ENCODE measurements at regions not wholly inside any gene's neighbourhood (a gene's known extent, or its start where the extent isn't known, plus 50 kb on each side); places are given as distances from the start of the nearest gene placed in this dataset.
"Not testable (repeated sequence)": the region's sequence is repeated elsewhere in the genome, so short reads cannot be mapped to it uniquely, and the experiment has no call there.

DNA sequence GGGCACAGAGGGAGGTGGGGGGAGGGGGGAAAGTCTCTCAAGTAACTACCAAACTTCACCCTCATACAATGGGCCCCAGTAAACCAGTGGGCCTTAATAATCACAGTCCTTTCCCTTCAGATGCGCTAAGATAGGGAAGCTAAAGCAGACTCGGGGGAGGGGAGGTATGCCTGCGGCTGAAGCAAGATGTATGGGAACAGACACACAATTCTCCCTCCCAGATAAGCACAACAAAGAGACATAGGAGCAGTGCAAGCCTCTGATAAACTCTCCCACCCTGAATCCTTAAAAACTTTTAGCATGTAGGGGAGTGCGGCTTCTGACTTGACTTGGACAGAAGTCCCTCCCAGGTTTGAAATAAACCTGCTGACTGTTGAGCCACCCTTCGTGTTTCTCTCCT lies 54.7 kb downstream of the PROP1 start:
- H3K9me3 Mint-ChIP-seq; H3K27ac Mint-ChIP-seq; H3K4me3 Mint-ChIP-seq; DNase-seq (ENCODE audit: low spot score in 2 of 2, unreplicated experiment in 2 of 2); H3K4me1 Mint-ChIP-seq; H3K36me3 Mint-ChIP-seq: not testable (repeated sequence)
- peaks cover 11% of the 10 kb centered on the region for H3K27me3 Mint-ChIP-seq (ENCODE audit: low read depth)

DNA sequence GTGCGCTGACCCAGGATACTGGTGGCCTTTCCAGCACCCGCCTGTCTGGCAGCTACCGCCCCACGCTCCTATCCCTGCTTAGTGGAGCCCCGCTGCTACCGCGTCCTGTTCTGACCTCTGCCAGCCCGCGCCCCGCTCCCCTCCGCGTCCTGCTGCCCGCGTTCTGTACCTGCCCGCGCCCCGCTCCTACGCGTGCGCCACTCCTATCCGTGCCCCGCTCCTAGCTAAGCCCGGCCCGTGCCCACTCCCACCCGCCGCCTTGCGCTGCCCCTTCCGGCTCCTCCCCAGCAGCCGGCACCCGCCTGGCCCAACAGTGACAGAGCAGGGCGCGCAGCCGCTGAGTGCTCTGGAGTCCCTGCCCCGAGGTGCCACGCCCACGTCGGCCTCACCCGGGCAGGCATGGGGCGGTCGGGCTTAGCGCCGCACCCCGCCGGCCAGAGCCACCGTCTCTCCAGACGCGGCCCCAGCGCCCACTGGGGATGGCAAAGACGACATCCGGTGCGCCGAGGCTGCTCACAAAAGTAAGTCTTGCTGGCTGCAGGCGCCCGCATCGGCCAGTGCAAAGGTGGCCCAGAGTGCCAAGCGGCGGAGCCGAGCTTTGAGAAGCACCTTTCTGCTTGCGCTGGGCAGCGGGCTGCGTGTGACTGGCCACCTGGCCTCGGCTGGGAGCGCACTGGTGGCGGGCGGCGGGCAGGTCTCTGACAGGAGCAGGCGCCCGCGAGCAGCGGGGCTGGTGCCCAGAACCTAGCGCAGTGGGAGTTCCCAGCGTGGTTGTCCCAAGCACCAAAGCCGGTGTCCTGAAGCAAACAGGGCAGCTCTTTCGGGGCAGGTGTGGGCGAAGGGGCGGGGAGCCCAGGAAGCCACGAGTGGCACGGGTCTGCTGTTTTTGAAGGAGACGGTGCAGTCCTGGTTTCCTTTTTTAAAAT lies 56.5 kb downstream of the PROP1 start:
- H3K4me3 Mint-ChIP-seq = peak overlapping the region; percentile 57
- not testable (repeated sequence) for DNase-seq (ENCODE audit: low spot score in 2 of 2, unreplicated experiment in 2 of 2); H3K9me3 Mint-ChIP-seq; H3K4me1 Mint-ChIP-seq; H3K36me3 Mint-ChIP-seq; H3K27ac Mint-ChIP-seq
- H3K27me3 Mint-ChIP-seq (ENCODE audit: low read depth) = peaks cover 11% of the 10 kb centered on the region

DNA sequence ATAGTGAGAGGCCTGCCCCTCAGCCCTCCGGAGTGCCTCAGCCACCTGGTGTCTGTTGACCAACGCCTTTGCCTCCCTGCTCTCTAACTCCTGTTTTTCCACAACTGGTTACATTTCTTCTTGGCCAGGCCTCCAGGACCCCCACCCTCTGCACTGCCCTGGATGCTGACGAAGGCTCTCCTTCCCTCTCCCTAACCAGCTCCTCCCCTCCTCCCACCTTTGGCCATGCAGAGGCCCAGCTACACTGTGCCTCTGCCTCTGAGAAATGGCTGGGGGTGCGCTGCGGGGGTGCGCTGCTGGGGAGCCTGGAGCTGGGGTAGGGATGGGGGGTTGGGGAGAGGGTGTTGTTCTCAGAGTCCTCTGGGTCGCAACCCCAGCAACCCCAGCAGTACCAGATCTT lies 57.3 kb downstream of the PROP1 start:
- H3K9me3 Mint-ChIP-seq; H3K36me3 Mint-ChIP-seq; H3K4me3 Mint-ChIP-seq; DNase-seq (ENCODE audit: low spot score in 2 of 2, unreplicated experiment in 2 of 2); H3K4me1 Mint-ChIP-seq; H3K27ac Mint-ChIP-seq: not testable (repeated sequence)
- H3K27me3 Mint-ChIP-seq (ENCODE audit: low read depth) = peaks cover 11% of the 10 kb centered on the region

DNA sequence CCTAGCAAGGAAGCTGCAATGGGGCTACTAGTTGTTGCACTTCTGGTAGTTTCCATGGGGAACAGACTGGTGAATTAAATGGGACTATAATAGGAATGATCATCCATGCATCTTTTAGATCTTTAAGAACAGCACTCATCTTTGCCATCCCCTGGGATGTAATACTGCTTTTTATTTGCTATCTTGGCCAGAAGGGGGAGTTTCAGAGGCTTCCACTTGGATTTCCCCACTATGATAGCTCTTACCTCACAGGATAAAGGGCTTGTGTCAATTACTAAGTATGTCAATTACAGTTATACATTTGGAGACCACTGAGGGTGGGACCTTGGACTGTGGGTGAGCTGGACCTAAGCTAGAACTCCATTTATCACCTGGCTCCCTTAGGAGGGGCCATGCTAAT lies 61.8 kb downstream of the PROP1 start:
- H3K4me1 Mint-ChIP-seq = peaks cover 11% of the 10 kb centered on the region
- not testable (repeated sequence) for H3K27ac Mint-ChIP-seq; H3K9me3 Mint-ChIP-seq; H3K4me3 Mint-ChIP-seq; H3K36me3 Mint-ChIP-seq; DNase-seq (ENCODE audit: low spot score in 2 of 2, unreplicated experiment in 2 of 2); H3K27me3 Mint-ChIP-seq (ENCODE audit: low read depth)

DNA sequence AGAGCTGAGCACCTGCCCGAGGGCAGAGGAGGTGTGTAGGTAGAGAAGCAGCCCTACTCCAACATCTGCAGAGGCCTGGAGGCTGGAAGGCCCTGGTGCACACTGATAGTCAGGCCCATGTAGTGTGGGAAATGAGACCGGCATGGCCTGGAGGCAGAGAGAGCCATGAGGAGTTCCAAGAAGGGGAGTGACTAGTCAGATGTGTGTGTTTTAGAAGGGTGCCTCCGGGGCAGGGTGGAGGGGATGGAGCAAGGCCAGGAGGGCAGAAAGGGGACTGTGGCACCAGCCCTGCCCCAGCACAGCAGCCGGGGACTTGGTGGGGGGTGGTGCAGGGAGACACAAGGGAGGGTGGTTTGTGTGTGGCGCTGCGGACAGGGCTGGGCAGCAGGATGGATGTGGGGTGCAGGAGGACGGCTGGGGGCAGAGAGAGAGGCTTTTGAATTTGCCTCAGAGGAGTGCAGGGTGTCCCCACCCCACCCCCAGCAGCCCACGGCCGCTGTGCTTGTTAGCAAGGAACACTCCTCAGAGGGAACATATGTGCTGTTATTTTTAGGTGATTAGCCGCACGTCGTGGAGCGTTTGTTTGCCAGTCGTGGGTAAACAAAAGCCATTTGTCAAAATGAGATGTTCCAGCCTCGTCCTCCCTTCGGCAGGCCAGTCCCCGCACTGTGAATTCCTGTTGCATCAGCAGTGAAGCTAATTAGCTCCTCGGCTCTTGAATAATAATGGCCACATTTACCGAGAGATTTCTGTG lies 65.6 kb downstream of the PROP1 start:
- not testable (repeated sequence) for H3K4me1 Mint-ChIP-seq; H3K9me3 Mint-ChIP-seq; H3K27me3 Mint-ChIP-seq (ENCODE audit: low read depth); H3K36me3 Mint-ChIP-seq; H3K27ac Mint-ChIP-seq; DNase-seq (ENCODE audit: low spot score in 2 of 2, unreplicated experiment in 2 of 2); H3K4me3 Mint-ChIP-seq

DNA sequence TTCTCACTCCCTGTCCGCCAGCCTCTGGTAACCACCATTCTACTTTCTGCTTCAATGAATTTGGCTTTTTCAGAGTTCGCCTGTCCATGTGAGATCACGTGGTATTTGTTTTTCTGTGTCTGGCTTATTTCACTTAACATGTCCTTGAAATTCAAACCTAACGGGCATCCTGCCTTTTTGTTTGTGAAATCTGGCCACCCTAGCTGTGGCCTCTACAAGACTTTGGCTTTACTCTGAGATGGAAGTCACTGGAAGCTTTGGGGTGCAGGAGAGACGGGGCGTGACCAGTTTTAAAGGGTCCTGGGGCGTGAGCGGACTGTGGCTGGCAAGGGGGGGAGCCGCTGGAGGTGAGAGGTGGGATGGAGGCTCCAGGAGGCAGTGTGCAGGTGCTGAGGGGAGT lies 66.4 kb downstream of the PROP1 start:
- not testable (repeated sequence) for H3K36me3 Mint-ChIP-seq; H3K27me3 Mint-ChIP-seq (ENCODE audit: low read depth); H3K4me3 Mint-ChIP-seq; H3K9me3 Mint-ChIP-seq; DNase-seq (ENCODE audit: low spot score in 2 of 2, unreplicated experiment in 2 of 2); H3K4me1 Mint-ChIP-seq; H3K27ac Mint-ChIP-seq

DNA sequence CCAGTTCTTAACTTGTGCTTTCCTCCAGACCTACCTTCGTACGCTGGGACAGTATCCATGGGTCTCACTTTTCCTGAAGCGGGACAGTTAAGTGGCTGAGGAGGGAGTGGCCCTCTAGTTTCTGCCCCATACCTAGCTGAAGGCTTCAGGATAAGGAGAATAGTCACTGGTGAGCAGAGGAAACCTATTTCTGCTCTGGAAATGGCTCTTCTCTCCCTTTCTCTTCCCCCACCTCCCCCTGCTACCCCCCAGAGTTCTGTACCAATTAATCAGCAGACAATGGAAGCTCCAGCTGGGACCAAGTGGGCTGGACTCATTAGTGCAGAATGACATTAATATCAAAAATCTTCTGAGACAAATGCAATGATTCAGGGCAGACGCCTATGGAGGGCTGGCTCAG lies 68.5 kb downstream of the PROP1 start:
- H3K9me3 Mint-ChIP-seq = not testable (repeated sequence)

DNA sequence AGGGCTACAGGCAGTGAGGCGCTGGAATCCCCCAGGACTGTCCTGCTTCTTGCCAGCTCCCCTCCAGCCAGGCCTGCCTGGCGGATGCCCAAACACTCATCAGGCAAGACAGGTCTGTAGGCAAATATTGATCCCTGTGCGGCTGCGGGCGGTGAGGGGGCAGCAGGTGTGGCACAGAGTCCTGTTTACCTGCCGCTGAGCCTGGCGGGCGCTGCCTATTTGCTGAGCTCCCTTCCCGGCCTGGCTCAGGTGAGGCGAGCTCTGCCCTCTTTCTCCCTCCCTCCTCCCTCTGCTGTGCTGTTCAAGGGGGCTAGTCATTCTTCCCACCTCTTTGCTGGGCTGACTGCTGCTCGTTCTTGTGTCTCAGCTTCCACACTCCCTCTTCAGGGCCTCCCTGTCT lies 71.5 kb downstream of the PROP1 start:
- not testable (repeated sequence) for H3K27me3 Mint-ChIP-seq (ENCODE audit: low read depth); H3K4me3 Mint-ChIP-seq; H3K9me3 Mint-ChIP-seq; H3K27ac Mint-ChIP-seq; DNase-seq (ENCODE audit: low spot score in 2 of 2, unreplicated experiment in 2 of 2); H3K4me1 Mint-ChIP-seq; H3K36me3 Mint-ChIP-seq

More for the DNA sequence above, 68.5 kb downstream of the PROP1 start:
- not testable (repeated sequence) for H3K36me3 Mint-ChIP-seq; H3K27ac Mint-ChIP-seq; H3K27me3 Mint-ChIP-seq (ENCODE audit: low read depth); H3K4me1 Mint-ChIP-seq; DNase-seq (ENCODE audit: low spot score in 2 of 2, unreplicated experiment in 2 of 2); H3K4me3 Mint-ChIP-seq

DNA sequence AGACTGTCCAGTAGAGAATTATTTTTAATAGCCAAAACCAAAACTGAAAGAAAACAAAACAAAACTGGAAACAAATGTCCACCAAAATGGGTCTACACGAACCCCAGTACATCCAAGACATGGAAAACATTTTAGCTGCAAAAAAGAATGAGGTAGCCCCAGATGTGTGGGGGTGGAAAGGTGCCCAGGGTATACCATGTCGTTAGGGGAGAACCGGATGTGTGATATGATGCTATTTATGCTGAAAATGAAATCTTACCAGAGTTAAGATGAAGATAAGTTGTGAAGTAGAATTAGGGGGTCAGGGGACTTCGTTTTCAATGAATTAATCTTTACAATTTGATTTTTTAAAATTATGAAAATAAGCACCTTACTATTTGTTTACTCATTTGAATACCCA lies 72.2 kb downstream of the PROP1 start:
- H3K27ac Mint-ChIP-seq; H3K4me3 Mint-ChIP-seq; H3K36me3 Mint-ChIP-seq; H3K27me3 Mint-ChIP-seq (ENCODE audit: low read depth); H3K9me3 Mint-ChIP-seq; H3K4me1 Mint-ChIP-seq; DNase-seq (ENCODE audit: low spot score in 2 of 2, unreplicated experiment in 2 of 2): not testable (repeated sequence)

DNA sequence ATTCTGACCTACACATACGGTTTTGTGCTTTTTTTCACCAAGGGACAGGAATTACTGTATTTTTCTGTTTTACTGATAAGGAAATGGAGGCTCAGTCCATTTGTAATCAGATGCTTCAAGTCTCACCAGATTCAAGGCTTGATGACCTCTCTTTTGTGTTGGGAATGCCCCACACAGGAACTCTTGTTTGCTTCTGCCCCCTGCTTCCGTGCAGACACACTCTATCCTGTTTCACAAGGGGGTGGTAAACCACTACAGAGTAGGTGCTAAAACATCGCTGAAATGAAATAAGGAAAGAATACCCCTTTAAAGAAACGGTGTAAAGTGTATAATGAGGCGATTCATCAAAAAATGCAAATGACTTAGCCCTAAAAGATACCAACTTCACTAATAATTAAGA lies 72.9 kb downstream of the PROP1 start:
- not testable (repeated sequence) for H3K9me3 Mint-ChIP-seq; H3K36me3 Mint-ChIP-seq; H3K4me3 Mint-ChIP-seq; H3K27me3 Mint-ChIP-seq (ENCODE audit: low read depth); H3K4me1 Mint-ChIP-seq; DNase-seq (ENCODE audit: low spot score in 2 of 2, unreplicated experiment in 2 of 2); H3K27ac Mint-ChIP-seq

DNA sequence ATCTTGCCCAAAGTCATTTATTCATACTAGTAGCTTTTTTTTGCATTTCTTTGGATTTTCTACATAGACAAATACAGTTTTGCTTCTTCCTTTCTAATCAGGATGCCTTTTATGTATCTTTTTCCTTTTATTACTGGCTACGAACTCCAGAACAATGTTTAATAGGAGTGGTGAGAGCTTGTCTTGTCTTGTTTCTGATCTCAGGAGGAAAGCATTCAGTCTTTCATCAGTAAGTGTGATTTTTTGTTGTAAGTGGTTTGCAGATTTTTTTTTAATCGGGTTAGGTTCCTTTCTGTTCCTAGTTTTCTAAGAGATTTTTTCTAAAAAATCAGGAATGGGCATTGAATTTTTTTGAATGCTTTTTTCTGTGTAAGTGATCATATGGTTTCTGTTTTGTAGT lies 86.8 kb downstream of the PROP1 start:
- not testable (repeated sequence) for H3K9me3 Mint-ChIP-seq; H3K27me3 Mint-ChIP-seq (ENCODE audit: low read depth); H3K36me3 Mint-ChIP-seq; H3K4me3 Mint-ChIP-seq; H3K27ac Mint-ChIP-seq; DNase-seq (ENCODE audit: low spot score in 2 of 2, unreplicated experiment in 2 of 2); H3K4me1 Mint-ChIP-seq

DNA sequence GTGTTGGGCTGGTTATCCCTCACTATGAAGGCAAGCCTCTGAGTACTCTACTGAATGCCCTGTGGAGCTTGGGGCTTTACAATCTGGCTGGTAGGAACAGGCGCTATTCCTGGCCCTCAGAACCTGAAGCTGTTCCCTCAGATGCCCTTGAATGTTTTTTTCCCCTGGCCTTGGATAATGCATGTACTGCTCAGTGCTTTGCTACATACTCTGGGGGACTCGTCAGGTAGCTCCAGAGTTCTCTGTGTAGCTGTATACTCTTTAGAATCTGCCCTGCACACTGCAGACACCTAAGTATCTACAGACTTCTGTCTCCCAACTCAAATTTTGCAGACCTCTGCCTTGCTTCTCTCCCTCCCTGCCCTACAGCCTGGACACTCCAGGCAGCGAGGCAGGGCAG lies 93.2 kb downstream of the PROP1 start:
- not testable (repeated sequence) for H3K4me3 Mint-ChIP-seq; H3K9me3 Mint-ChIP-seq; H3K4me1 Mint-ChIP-seq; H3K27me3 Mint-ChIP-seq (ENCODE audit: low read depth); H3K36me3 Mint-ChIP-seq; H3K27ac Mint-ChIP-seq; DNase-seq (ENCODE audit: low spot score in 2 of 2, unreplicated experiment in 2 of 2)

DNA sequence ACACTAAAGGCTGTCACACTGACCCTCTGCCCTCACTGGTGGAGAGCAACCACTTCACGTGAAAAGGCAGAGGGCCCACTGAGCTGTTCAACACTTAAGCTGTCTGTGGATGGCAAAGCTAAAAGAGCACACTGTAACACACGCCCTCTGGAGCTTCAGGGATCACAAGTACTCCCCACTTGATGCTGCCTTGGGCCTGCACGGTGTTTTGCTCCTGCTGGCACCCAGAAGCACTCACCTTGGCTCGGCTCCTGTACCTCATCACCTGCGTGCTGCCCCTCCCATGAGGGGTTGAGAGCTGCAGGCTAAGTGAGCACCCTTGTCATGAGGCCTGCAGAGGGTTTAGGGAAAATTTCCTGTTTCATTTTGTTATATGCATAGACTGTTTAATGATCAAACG lies 96.0 kb downstream of the PROP1 start:
- not testable (repeated sequence) for H3K27ac Mint-ChIP-seq; H3K36me3 Mint-ChIP-seq; DNase-seq (ENCODE audit: low spot score in 2 of 2, unreplicated experiment in 2 of 2); H3K4me3 Mint-ChIP-seq; H3K9me3 Mint-ChIP-seq; H3K4me1 Mint-ChIP-seq; H3K27me3 Mint-ChIP-seq (ENCODE audit: low read depth)

DNA sequence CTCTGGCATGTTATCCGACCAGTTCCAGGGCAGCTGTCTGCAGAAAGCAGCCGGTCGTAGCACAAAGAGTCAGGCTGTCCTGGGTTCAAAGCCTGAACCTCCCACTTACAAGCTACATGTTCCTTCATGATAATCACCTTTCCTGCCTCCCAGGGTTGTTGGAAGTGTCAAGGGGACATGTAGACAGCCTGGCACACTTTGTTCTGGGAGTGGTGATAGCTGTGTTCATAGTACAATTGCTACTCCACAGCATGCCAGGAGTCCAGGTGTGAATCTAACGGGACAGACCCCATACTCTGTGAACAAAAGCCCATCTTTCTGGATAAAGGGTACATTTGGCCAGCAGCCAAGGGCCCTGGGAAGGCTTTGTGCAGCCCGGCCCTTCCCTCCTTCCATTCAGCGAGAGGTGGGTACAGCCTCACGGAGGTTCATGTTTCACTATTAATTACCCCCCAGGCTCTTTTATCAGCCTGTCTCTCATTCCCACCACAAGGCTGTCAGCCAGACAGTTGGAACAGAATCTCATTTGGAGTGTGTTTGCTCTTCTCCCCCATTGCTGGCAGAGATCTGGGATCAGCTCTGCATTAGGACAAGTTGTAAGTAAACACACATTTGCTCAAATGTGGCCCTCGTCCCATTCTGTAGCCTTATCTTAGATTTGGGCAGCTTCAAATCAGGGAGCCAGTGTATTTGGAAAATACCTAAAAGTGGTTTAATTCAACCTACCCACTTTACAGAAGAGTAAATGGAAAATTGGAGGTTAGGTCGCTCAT lies 101.2 kb downstream of the PROP1 start:
- not testable (repeated sequence) for H3K9me3 Mint-ChIP-seq; DNase-seq (ENCODE audit: low spot score in 2 of 2, unreplicated experiment in 2 of 2); H3K36me3 Mint-ChIP-seq; H3K4me3 Mint-ChIP-seq; H3K27me3 Mint-ChIP-seq (ENCODE audit: low read depth); H3K4me1 Mint-ChIP-seq; H3K27ac Mint-ChIP-seq
